ENCODE measurements at regions not wholly inside any gene's neighbourhood (a gene's known extent, or its start where the extent isn't known, plus 50 kb on each side); places are given as distances from the start of the nearest gene placed in this dataset.

- no peak overlapping the region for H3K4me3 ChIP-seq (ENCODE audit: low read length)
- no peaks in the 10 kb centered on the region for H3K27me3 ChIP-seq (ENCODE audit: control insufficient read depth, insufficient read depth, low read length)
- H3K9ac ChIP-seq (ENCODE audit: low read length): no peak overlapping the region
- H3K4me1 ChIP-seq (ENCODE audit: control insufficient read depth, insufficient read depth, low read length): no peaks in the 10 kb centered on the region
- no peaks in the 10 kb centered on the region for H3K36me3 ChIP-seq (ENCODE audit: control insufficient read depth, insufficient read depth, low read length)
- H3K27ac ChIP-seq (ENCODE audit: low read depth, low read length): no peak overlapping the region
These were observed 399.2 kb downstream of the NLGN4X start for GRCh38 chrX:5829469-5829868.

GRCh38 chrX:5829060-5829459 is 399.6 kb downstream of the NLGN4X start:
- Histone ChIP-seq H3K36me3 (ENCODE audit: control insufficient read depth, insufficient read depth, low read length) (no peaks in the 10 kb centered on the region), H3K4me1 (ENCODE audit: control insufficient read depth, insufficient read depth, low read length) (no peaks in the 10 kb centered on the region)

GRCh38 chrX:5823903-5824302 is 404.8 kb downstream of the NLGN4X start:
- H3K4me1 ChIP-seq (ENCODE audit: control insufficient read depth, insufficient read depth, low read length): no peaks in the 10 kb centered on the region

More at GRCh38 chrX:5829060-5829459, 399.6 kb downstream of the NLGN4X start:
- H3K27ac ChIP-seq (ENCODE audit: low read depth, low read length): no peak overlapping the region
- no peaks in the 10 kb centered on the region for H3K27me3 ChIP-seq (ENCODE audit: control insufficient read depth, insufficient read depth, low read length)
- no peak overlapping the region for H3K9ac ChIP-seq (ENCODE audit: low read length)
- no peak overlapping the region for H3K4me3 ChIP-seq (ENCODE audit: low read length)

GRCh38 chrX:5810636-5811035 is 418.0 kb downstream of the NLGN4X start:
- H3K4me3 ChIP-seq (ENCODE audit: low read length): no peak overlapping the region
- no peaks in the 10 kb centered on the region for H3K27me3 ChIP-seq (ENCODE audit: control insufficient read depth, insufficient read depth, low read length)
- H3K4me1 ChIP-seq (ENCODE audit: control insufficient read depth, insufficient read depth, low read length): no peaks in the 10 kb centered on the region
- no peaks in the 10 kb centered on the region for H3K36me3 ChIP-seq (ENCODE audit: control insufficient read depth, insufficient read depth, low read length)
- H3K9ac ChIP-seq (ENCODE audit: low read length): no peak overlapping the region
- no peak overlapping the region for H3K27ac ChIP-seq (ENCODE audit: low read depth, low read length)

More at GRCh38 chrX:5823903-5824302, 404.8 kb downstream of the NLGN4X start:
- Histone ChIP-seq H3K4me3 (ENCODE audit: low read length) (no peak overlapping the region), H3K9ac (ENCODE audit: low read length) (no peak overlapping the region), H3K36me3 (ENCODE audit: control insufficient read depth, insufficient read depth, low read length) (no peaks in the 10 kb centered on the region), H3K27me3 (ENCODE audit: control insufficient read depth, insufficient read depth, low read length) (no peaks in the 10 kb centered on the region), H3K27ac (ENCODE audit: low read depth, low read length) (no peak overlapping the region)

- H3K27me3 ChIP-seq (ENCODE audit: control insufficient read depth, insufficient read depth, low read length): no peaks in the 10 kb centered on the region
- H3K4me3 ChIP-seq (ENCODE audit: low read length): no peak overlapping the region
- H3K9ac ChIP-seq (ENCODE audit: low read length): no peak overlapping the region
- H3K36me3 ChIP-seq (ENCODE audit: control insufficient read depth, insufficient read depth, low read length): no peaks in the 10 kb centered on the region
- no peak overlapping the region for H3K27ac ChIP-seq (ENCODE audit: low read depth, low read length)
- no peaks in the 10 kb centered on the region for H3K4me1 ChIP-seq (ENCODE audit: control insufficient read depth, insufficient read depth, low read length)
These were observed 421.5 kb downstream of the NLGN4X start for GRCh38 chrX:5807181-5807580.

- Histone ChIP-seq H3K27ac (ENCODE audit: low read depth, low read length) (no peak overlapping the region), H3K4me3 (ENCODE audit: low read length) (no peak overlapping the region), H3K27me3 (ENCODE audit: control insufficient read depth, insufficient read depth, low read length) (no peaks in the 10 kb centered on the region), H3K36me3 (ENCODE audit: control insufficient read depth, insufficient read depth, low read length) (no peaks in the 10 kb centered on the region), H3K9ac (ENCODE audit: low read length) (no peak overlapping the region), H3K4me1 (ENCODE audit: control insufficient read depth, insufficient read depth, low read length) (no peaks in the 10 kb centered on the region)
These were observed 426.3 kb downstream of the NLGN4X start for GRCh38 chrX:5802391-5802790.

GRCh38 chrX:5791721-5792120 is 436.9 kb downstream of the NLGN4X start:
- Histone ChIP-seq H3K36me3 (ENCODE audit: control insufficient read depth, insufficient read depth, low read length) (no peaks in the 10 kb centered on the region), H3K9ac (ENCODE audit: low read length) (no peak overlapping the region), H3K27me3 (ENCODE audit: control insufficient read depth, insufficient read depth, low read length) (no peaks in the 10 kb centered on the region), H3K27ac (ENCODE audit: low read depth, low read length) (no peak overlapping the region), H3K4me1 (ENCODE audit: control insufficient read depth, insufficient read depth, low read length) (no peaks in the 10 kb centered on the region), H3K4me3 (ENCODE audit: low read length) (no peak overlapping the region)

- Histone ChIP-seq H3K9ac (ENCODE audit: low read length) (no peak overlapping the region), H3K27ac (ENCODE audit: low read depth, low read length) (no peak overlapping the region), H3K4me1 (ENCODE audit: control insufficient read depth, insufficient read depth, low read length) (no peaks in the 10 kb centered on the region), H3K36me3 (ENCODE audit: control insufficient read depth, insufficient read depth, low read length) (no peaks in the 10 kb centered on the region), H3K4me3 (ENCODE audit: low read length) (no peak overlapping the region), H3K27me3 (ENCODE audit: control insufficient read depth, insufficient read depth, low read length) (no peaks in the 10 kb centered on the region)
These were observed 439.8 kb downstream of the NLGN4X start for GRCh38 chrX:5788910-5789309.

- Histone ChIP-seq H3K27ac (ENCODE audit: low read depth, low read length) (no peak overlapping the region), H3K9ac (ENCODE audit: low read length) (no peak overlapping the region), H3K4me3 (ENCODE audit: low read length) (no peak overlapping the region), H3K4me1 (ENCODE audit: control insufficient read depth, insufficient read depth, low read length) (no peaks in the 10 kb centered on the region), H3K36me3 (ENCODE audit: control insufficient read depth, insufficient read depth, low read length) (no peaks in the 10 kb centered on the region), H3K27me3 (ENCODE audit: control insufficient read depth, insufficient read depth, low read length) (no peaks in the 10 kb centered on the region)
These were observed 447.8 kb downstream of the NLGN4X start for GRCh38 chrX:5780821-5781220.

GRCh38 chrX:5775846-5776430 is 452.7 kb downstream of the NLGN4X start:
- Histone ChIP-seq H3K9ac (ENCODE audit: low read length) (no peak overlapping the region), H3K4me3 (ENCODE audit: low read length) (no peak overlapping the region), H3K27me3 (ENCODE audit: control insufficient read depth, insufficient read depth, low read length) (no peaks in the 10 kb centered on the region), H3K36me3 (ENCODE audit: control insufficient read depth, insufficient read depth, low read length) (no peaks in the 10 kb centered on the region), H3K27ac (ENCODE audit: low read depth, low read length) (no peak overlapping the region), H3K4me1 (ENCODE audit: control insufficient read depth, insufficient read depth, low read length) (no peaks in the 10 kb centered on the region)

GRCh38 chrX:5774446-5774845 is 454.2 kb downstream of the NLGN4X start:
- no peak overlapping the region for H3K4me3 ChIP-seq (ENCODE audit: low read length)
- no peak overlapping the region for H3K27ac ChIP-seq (ENCODE audit: low read depth, low read length)
- H3K4me1 ChIP-seq (ENCODE audit: control insufficient read depth, insufficient read depth, low read length): no peaks in the 10 kb centered on the region
- no peaks in the 10 kb centered on the region for H3K27me3 ChIP-seq (ENCODE audit: control insufficient read depth, insufficient read depth, low read length)
- no peaks in the 10 kb centered on the region for H3K36me3 ChIP-seq (ENCODE audit: control insufficient read depth, insufficient read depth, low read length)
- H3K9ac ChIP-seq (ENCODE audit: low read length): no peak overlapping the region

GRCh38 chrX:5771441-5771840 is 457.2 kb downstream of the NLGN4X start:
- Histone ChIP-seq H3K27me3 (ENCODE audit: control insufficient read depth, insufficient read depth, low read length) (no peaks in the 10 kb centered on the region), H3K27ac (ENCODE audit: low read depth, low read length) (no peak overlapping the region), H3K4me3 (ENCODE audit: low read length) (no peak overlapping the region), H3K4me1 (ENCODE audit: control insufficient read depth, insufficient read depth, low read length) (no peaks in the 10 kb centered on the region), H3K9ac (ENCODE audit: low read length) (no peak overlapping the region), H3K36me3 (ENCODE audit: control insufficient read depth, insufficient read depth, low read length) (no peaks in the 10 kb centered on the region)

- H3K27me3 ChIP-seq (ENCODE audit: control insufficient read depth, insufficient read depth, low read length): no peaks in the 10 kb centered on the region
- no peak overlapping the region for H3K27ac ChIP-seq (ENCODE audit: low read depth, low read length)
- H3K36me3 ChIP-seq (ENCODE audit: control insufficient read depth, insufficient read depth, low read length): no peaks in the 10 kb centered on the region
- no peak overlapping the region for H3K4me3 ChIP-seq (ENCODE audit: low read length)
- no peaks in the 10 kb centered on the region for H3K4me1 ChIP-seq (ENCODE audit: control insufficient read depth, insufficient read depth, low read length)
- H3K9ac ChIP-seq (ENCODE audit: low read length): no peak overlapping the region
These were observed 472.1 kb downstream of the NLGN4X start for GRCh38 chrX:5756616-5757015.
